A673 (cell line): ENCODE measurements at regions not wholly inside any gene's neighbourhood (a gene's known extent, or its start where the extent isn't known, plus 50 kb on each side); places are given as distances from the start of the nearest gene placed in this dataset.

Experiments
- BruUV-seq: library from RNA; stranded (reverse); fragments of 400-500 nt; replicated peaks from 2 replicates; lab custom pipeline; 2021; lab: Mats Ljungman, UMichigan
- CTCF ChIA-PET: fragments of 300-600 bp; sonication (Branson Sonifier 250); formaldehyde crosslinking; loops from one replicate; lab custom pipeline; 2022; ENCODE audit warnings: antibody characterized with exemption; lab: Charles Lee
- POLR2A ChIA-PET: fragments of 300-600 bp; sonication (Branson Sonifier 250); formaldehyde crosslinking; loops from one replicate; lab custom pipeline; 2022; ENCODE audit warnings: antibody characterized with exemption; ENCODE audit not compliant: low non-redundant PET; lab: Charles Lee
- DNase-seq: peaks from one replicate; pipeline ENCODE4 v3.0.0-alpha.2; 2015; ENCODE audit warnings: low spot score
- H3K27ac ChIP-seq: fragments of 200-600 bp; sonication (generic); 2 replicates; pipeline ENCODE4 v1.5.1; 2016; ENCODE audit warnings: mixed run types, low read depth, mild to moderate bottlenecking, mixed read lengths, antibody characterized with exemption, low read length; ENCODE audit not compliant: poor library complexity, severe bottlenecking
- H3K27me3 ChIP-seq: fragments of 200-600 bp; sonication (generic); replicated peaks from 2 replicates; pipeline ENCODE4 v1.6.1; 2017; ENCODE audit warnings: mixed run types, low read depth, mild to moderate bottlenecking, mixed read lengths, antibody characterized with exemption, low read length; ENCODE audit not compliant: insufficient read depth, poor library complexity
- H3K36me3 ChIP-seq: fragments of 200-600 bp; sonication (generic); 2 replicates; pipeline ENCODE4 v1.6.1; 2016; ENCODE audit warnings: mixed run types, mild to moderate bottlenecking, mixed read lengths, antibody characterized with exemption, low read length; ENCODE audit not compliant: insufficient read depth, poor library complexity, severe bottlenecking
- H3K4me1 ChIP-seq: fragments of 200-600 bp; sonication (generic); 2 replicates; pipeline ENCODE4 v1.6.1; 2017; ENCODE audit warnings: mixed run types, mild to moderate bottlenecking, mixed read lengths, antibody characterized with exemption, low read length; ENCODE audit not compliant: insufficient read depth, poor library complexity, severe bottlenecking
- H3K4me3 ChIP-seq: fragments of 200-600 bp; sonication (generic); 2 replicates; pipeline ENCODE4 v1.5.1; 2016; ENCODE audit warnings: low read depth, mixed run types, mild to moderate bottlenecking, mixed read lengths, low read length; ENCODE audit not compliant: poor library complexity, severe bottlenecking
- H3K9me3 ChIP-seq: fragments of 200-600 bp; sonication (generic); 2 replicates; pipeline ENCODE4 v1.6.1; 2016; ENCODE audit warnings: mixed run types, low read depth, mild to moderate bottlenecking, mixed read lengths, antibody characterized with exemption, low read length; ENCODE audit not compliant: poor library complexity, severe bottlenecking
- EZH2 ChIP-seq: fragments of 200-600 bp; sonication (generic); IDR thresholded peaks from 2 replicates; pipeline ENCODE4 v1.6.1; 2017; ENCODE audit warnings: borderline replicate concordance, low read depth, mild to moderate bottlenecking, mixed read lengths, antibody characterized with exemption, low read length; ENCODE audit not compliant: poor library complexity, severe bottlenecking
- intact Hi-C: fragments of 100-400 bp; cut with micrococcal nuclease; formaldehyde crosslinking; loops from one replicate; pipeline ENCODE4 v1.10.0; 2022; ENCODE audit not compliant: unreplicated experiment
- TF ChIP-seq, protein P1 (sequence below): fragments of 300-800, 200-600 bp; sonication (generic); conservative IDR thresholded peaks from 2 replicates; pipeline ENCODE4 v1.5.1; 2017; ENCODE audit warnings: low read depth, mild to moderate bottlenecking, antibody characterized with exemption, low read length, moderate library complexity, mixed read lengths

DNA sequence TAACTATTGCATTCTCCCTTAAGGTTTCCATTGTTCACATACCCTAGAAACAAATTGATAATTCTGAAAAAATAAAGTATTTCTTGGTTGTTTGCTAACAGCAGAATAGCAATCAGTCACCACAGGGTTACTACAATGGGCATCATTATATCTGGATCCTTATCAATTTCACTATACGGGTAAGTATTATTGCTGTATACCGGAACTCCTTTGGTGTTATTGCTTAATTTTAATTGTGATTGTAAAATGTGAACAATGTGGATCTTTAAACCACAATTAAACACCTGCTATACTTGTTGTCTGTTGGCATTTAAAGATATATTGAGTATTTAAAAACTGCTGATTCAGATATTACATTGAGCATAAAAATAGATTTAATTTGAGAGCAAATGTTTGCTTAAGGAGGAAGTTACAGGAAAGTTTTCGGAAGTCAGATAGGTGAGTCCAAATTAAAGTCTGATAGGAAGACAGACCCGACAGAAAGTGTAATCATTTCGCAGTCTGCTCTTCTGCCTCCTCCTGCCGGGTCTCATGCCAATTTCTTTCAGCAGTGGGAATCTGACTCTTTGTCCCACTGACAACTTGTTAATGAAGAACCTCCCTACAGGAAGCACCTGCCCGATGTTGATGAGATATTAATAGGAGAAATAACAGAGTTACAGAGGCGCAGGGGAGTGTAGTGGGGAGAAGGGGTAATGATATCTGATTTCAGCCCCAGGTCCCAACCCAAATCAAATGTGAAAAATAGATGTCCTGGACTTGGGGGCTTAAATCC, 169.7 kb upstream of the TBC1D5 start:
- ChIA-PET POLR2A (no interaction called here), CTCF (no interaction called here)
- intact Hi-C loops, result no loop called here
- Histone ChIP-seq H3K27ac (no peak overlapping the region), H3K27me3 (peaks cover 40% of the 10 kb centered on the region), H3K9me3 (no peaks in the 10 kb centered on the region), H3K36me3 (no peaks in the 10 kb centered on the region), H3K4me1 (no peaks in the 10 kb centered on the region), H3K4me3 (no peak overlapping the region)
- no TSS peak for BruUV-seq
- peak; percentile 10 for TF ChIP-seq EZH2
- TF ChIP-seq, protein P1, sequence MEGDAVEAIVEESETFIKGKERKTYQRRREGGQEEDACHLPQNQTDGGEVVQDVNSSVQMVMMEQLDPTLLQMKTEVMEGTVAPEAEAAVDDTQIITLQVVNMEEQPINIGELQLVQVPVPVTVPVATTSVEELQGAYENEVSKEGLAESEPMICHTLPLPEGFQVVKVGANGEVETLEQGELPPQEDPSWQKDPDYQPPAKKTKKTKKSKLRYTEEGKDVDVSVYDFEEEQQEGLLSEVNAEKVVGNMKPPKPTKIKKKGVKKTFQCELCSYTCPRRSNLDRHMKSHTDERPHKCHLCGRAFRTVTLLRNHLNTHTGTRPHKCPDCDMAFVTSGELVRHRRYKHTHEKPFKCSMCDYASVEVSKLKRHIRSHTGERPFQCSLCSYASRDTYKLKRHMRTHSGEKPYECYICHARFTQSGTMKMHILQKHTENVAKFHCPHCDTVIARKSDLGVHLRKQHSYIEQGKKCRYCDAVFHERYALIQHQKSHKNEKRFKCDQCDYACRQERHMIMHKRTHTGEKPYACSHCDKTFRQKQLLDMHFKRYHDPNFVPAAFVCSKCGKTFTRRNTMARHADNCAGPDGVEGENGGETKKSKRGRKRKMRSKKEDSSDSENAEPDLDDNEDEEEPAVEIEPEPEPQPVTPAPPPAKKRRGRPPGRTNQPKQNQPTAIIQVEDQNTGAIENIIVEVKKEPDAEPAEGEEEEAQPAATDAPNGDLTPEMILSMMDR, result no peak
- DNase-seq, result no peak

DNA sequence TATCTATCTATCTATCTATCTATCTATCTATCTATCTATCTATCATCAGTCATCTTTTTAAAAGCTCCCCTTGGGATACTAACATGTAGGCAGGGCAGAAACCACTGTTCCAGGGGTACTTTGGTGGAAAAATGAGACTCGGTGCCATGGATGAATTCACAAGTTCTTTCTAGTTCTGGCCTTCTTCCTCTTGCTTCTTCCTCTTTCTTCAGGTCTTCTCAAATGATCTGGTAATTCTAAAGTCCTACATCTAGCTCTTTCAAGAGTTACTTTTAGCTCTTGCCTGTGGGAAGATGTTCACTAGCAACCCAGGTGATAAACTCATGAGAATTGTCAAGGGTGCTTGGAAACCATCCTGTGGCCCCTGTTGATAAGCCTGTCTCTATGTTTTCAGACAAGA, 168.5 kb upstream of the TBC1D5 start:
- intact Hi-C loops, result no loop called here
- TF ChIP-seq, protein P1, result no peak
- no peak for TF ChIP-seq EZH2
- BruUV-seq, result no TSS peak
- H3K9me3 ChIP-seq, result no peaks in the 10 kb centered on the region
- CTCF ChIA-PET, result no interaction called here
- H3K27ac ChIP-seq, result no peak overlapping the region
- no peaks in the 10 kb centered on the region for H3K36me3 ChIP-seq
- peaks cover 40% of the 10 kb centered on the region for H3K27me3 ChIP-seq
- H3K4me1 ChIP-seq, result no peaks in the 10 kb centered on the region
- POLR2A ChIA-PET, result no interaction called here
- no peak for DNase-seq
- no peak overlapping the region for H3K4me3 ChIP-seq

DNA sequence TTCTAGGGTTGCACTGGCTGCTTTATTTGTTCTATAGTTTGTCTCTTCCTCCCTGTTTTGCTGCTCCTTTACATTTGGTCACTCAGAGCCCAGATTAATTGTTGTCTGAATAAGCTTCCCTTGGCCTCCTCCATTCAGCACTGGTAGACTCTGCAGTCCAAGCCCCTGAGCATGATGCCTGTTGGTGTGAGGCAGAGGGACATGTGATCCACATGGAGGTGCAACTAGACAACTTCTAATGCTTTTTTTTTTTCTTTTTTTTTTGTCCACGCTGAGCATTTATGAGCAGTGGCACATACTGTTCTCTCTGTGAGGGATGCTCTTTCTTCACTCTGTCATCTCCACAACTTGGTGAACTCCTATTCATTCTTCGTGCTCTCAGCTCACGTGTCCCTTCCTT, 167.3 kb upstream of the TBC1D5 start:
- no peaks in the 10 kb centered on the region for H3K9me3 ChIP-seq
- no peak for TF ChIP-seq EZH2
- TF ChIP-seq, protein P1, result no peak
- no peaks in the 10 kb centered on the region for H3K4me1 ChIP-seq
- ChIA-PET POLR2A (no interaction called here), CTCF (interaction anchor here (0.7 kb wide), 1 partner anchor 844 kb away, joined by 6 read pairs; no protein-coding TSS in a partner anchor)
- DNase-seq, result no peak
- no peak overlapping the region for H3K4me3 ChIP-seq
- H3K36me3 ChIP-seq, result no peaks in the 10 kb centered on the region
- no TSS peak for BruUV-seq
- no peak overlapping the region for H3K27ac ChIP-seq
- H3K27me3 ChIP-seq, result peaks cover 40% of the 10 kb centered on the region
- intact Hi-C loops, result loop anchor here (10.0 kb wide), 1 partner anchor 395 kb away; no protein-coding TSS in a partner anchor
